ENCODE measurements at regions not wholly inside any gene's neighbourhood (a gene's known extent, or its start where the extent isn't known, plus 50 kb on each side); places are given as distances from the start of the nearest gene placed in this dataset.

DNA sequence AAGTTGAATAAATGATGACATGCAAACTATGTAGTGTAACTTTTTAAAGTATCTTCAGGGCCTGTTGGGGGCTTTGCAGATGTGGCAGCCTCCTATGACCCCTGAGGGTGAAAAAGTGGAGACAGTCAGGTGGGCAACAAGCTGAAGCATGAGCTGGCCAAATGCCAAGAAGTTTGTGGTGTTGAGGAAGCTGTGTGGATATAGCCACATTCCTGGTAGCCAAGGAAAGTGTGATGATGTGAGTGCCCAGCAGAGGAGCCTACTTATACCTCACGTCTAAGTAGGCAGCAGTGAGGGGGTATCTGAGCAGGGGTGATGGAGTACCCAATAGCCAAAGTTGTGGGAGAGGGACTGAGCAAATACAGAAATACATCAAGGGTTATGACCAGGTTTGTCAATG, 621.2 kb upstream of the CDH6 start:
- Histone ChIP-seq H2BK15ac (ENCODE audit: low read length) (no peak overlapping the region), H3K9me3 (ENCODE audit: insufficient read depth in 2 of 2, low read depth in 1 of 2, low read length in 1 of 2) (no peaks in the 10 kb centered on the region), H3K4me3 (ENCODE audit: extremely low read depth in 1 of 4, insufficient read depth in 2 of 4, low read depth in 3 of 4, low read length in 4 of 4) (no peak overlapping the region), H3K4ac (replicated peaks; ENCODE audit: insufficient read length, low read depth, low read length) (no peak overlapping the region), H2BK20ac (ENCODE audit: low read length) (no peak overlapping the region), H3K23ac (ENCODE audit: insufficient read length) (no peak overlapping the region), H3K27ac (ENCODE audit: low read depth, low read length) (no peak overlapping the region), H4K5ac (ENCODE audit: insufficient read length, low read depth, low read length) (no peak overlapping the region), H4K8ac (ENCODE audit: extremely low read depth, insufficient read depth, low read length) (no peak overlapping the region), H3K36me3 (ENCODE audit: control insufficient read depth in 2 of 4, insufficient read depth in 4 of 4, low read length in 3 of 4) (no peaks in the 10 kb centered on the region), H2AFZ (ENCODE audit: low read length) (peak overlapping the region; percentile 85; the same call in 1 of the 2 replicates), H2BK5ac (ENCODE audit: low read depth, low read length) (no peak overlapping the region), H3K23me2 (ENCODE audit: low read depth, low read length) (no peaks in the 10 kb centered on the region), H3K79me2 (ENCODE audit: control insufficient read depth in 1 of 2, insufficient read depth in 2 of 2, low read length in 2 of 2) (no peaks in the 10 kb centered on the region), H3K79me1 (ENCODE audit: low read depth, low read length) (no peaks in the 10 kb centered on the region), H3K4me2 (ENCODE audit: insufficient read depth in 1 of 2, low read depth in 2 of 2, low read length in 2 of 2) (no peak overlapping the region), H3K56ac (replicated peaks; ENCODE audit: insufficient read length, low read depth, low read length) (no peak overlapping the region), H2BK12ac (ENCODE audit: low read depth, low read length) (no peak overlapping the region), H3K4me1 (replicated peaks in 1 of 4; ENCODE audit: control insufficient read depth in 3 of 4, insufficient read depth in 4 of 4, low read length in 3 of 4) (no peaks in the 10 kb centered on the region), H4K91ac (replicated peaks; ENCODE audit: insufficient read length, low read length) (no peak overlapping the region), H3K9ac (replicated peaks in 1 of 4; ENCODE audit: extremely low read depth in 1 of 4, low read depth in 3 of 4, low read length in 3 of 4) (no peak overlapping the region), H4K20me1 (replicated peaks in 1 of 2; ENCODE audit: control insufficient read depth in 1 of 2, insufficient read depth in 2 of 2, low read length in 2 of 2) (no peaks in the 10 kb centered on the region), H3K27me3 (replicated peaks in 1 of 4; ENCODE audit: control insufficient read depth in 3 of 4, extremely low read depth in 1 of 4, insufficient read depth in 3 of 4, low read length in 3 of 4) (no peaks in the 10 kb centered on the region), H2AK5ac (ENCODE audit: low read depth, low read length) (no peak overlapping the region), H3K18ac (ENCODE audit: extremely low read depth, low read length) (no peak overlapping the region), H3K14ac (ENCODE audit: insufficient read length) (no peak overlapping the region), H2BK120ac (replicated peaks; ENCODE audit: low read depth, low read length) (no peak overlapping the region)
- POLR2A ChIA-PET (ENCODE audit: partially characterized antibody), result interaction anchor here (0.6 kb wide), 1 partner anchor 30 kb away, joined by 3 read pairs; no protein-coding TSS in a partner anchor
- CTCF ChIA-PET (ENCODE audit: partially characterized antibody), result interaction anchor here (1.4 kb wide), 1 partner anchor 48 kb away, joined by 3 read pairs; no protein-coding TSS in a partner anchor
- no peak for DNase-seq (ENCODE audit: low read depth in 1 of 2, low spot score in 2 of 2)
- 64% methylated on average over 1 of the region's 1 CpG; no CpG with 5 or more reads in 1 of the 2 experiments for WGBS, 2 experiments (ENCODE audit: extremely low coverage in 1 of 2, insufficient coverage in 1 of 2, insufficient read length in 1 of 2, insufficient replicate concordance in 2 of 2, low coverage in 1 of 2, low lambda C conversion rate in 2 of 2, missing lambda C conversion rate in 1 of 2)
- no peak for FAIRE-seq
- no peak for TF ChIP-seq RNF2 (IDR thresholded peaks at IDR 0.05; ENCODE audit: borderline replicate concordance, low read depth, low read length, missing control alignments, poor library complexity, severe bottlenecking)

Measured in H1 (cell line).